Trophoblast cell (in vitro differentiated cells and primary cell): ENCODE measurements at regions not wholly inside any gene's neighbourhood (a gene's known extent, or its start where the extent isn't known, plus 50 kb on each side); places are given as distances from the start of the nearest gene placed in this dataset.

Experiments used
- DNase-seq, 2 donors: peaks; one replicate each; pipeline ENCODE4 v3.0.0-alpha.2; 2016
- H2AFZ ChIP-seq: 2 replicates; pipeline ENCODE4 v1.6.1; 2013; ENCODE audit warnings: low read length, moderate library complexity, mild to moderate bottlenecking; ENCODE audit not compliant: insufficient read depth, poor library complexity
- H2AK5ac ChIP-seq: 2 replicates; pipeline ENCODE4 v1.6.1; 2013; ENCODE audit warnings: mild to moderate bottlenecking, low read length
- H2BK120ac ChIP-seq: 2 replicates; pipeline ENCODE4 v1.6.1; 2013; ENCODE audit warnings: low read length, mild to moderate bottlenecking, moderate library complexity; ENCODE audit not compliant: insufficient read depth, poor library complexity
- H2BK12ac ChIP-seq: 2 replicates; pipeline ENCODE4 v1.6.1; 2013; ENCODE audit warnings: mild to moderate bottlenecking, low read length, moderate library complexity
- H2BK5ac ChIP-seq: 2 replicates; pipeline ENCODE4 v1.6.1; 2013; ENCODE audit warnings: low read length, low read depth, moderate library complexity, mild to moderate bottlenecking; ENCODE audit not compliant: poor library complexity
- H3K14ac ChIP-seq: 2 replicates; pipeline ENCODE4 v1.6.1; 2013; ENCODE audit warnings: mild to moderate bottlenecking, low read length
- H3K18ac ChIP-seq: 2 replicates; pipeline ENCODE4 v1.6.1; 2013; ENCODE audit warnings: mild to moderate bottlenecking, low read length
- H3K23ac ChIP-seq: 2 replicates; pipeline ENCODE4 v1.6.1; 2013; ENCODE audit warnings: low read length
- H3K27ac ChIP-seq: 2 replicates; pipeline ENCODE4 v1.5.1; 2013; ENCODE audit warnings: low read depth, mild to moderate bottlenecking, inconsistent platforms, low read length, moderate library complexity
- H3K27me3 ChIP-seq: 2 replicates; pipeline ENCODE4 v1.6.1; 2013; ENCODE audit warnings: inconsistent platforms, mild to moderate bottlenecking, low read length, moderate library complexity; ENCODE audit not compliant: insufficient read depth
- H3K36me3 ChIP-seq, 2 experiments: 1 replicate in 1 of 2; 2 replicates in 1 of 2; pipeline ENCODE4 v1.6.1; 2013; ENCODE audit warnings: low read length in 2 of 2, mild to moderate bottlenecking in 2 of 2, moderate library complexity in 1 of 2; ENCODE audit not compliant: insufficient read depth in 2 of 2, control insufficient read depth in 1 of 2
- H3K4ac ChIP-seq: 2 replicates; pipeline ENCODE4 v1.6.1; 2013; ENCODE audit warnings: low read depth, mild to moderate bottlenecking, low read length, moderate library complexity
- H3K4me1 ChIP-seq, 2 experiments: 1 replicate in 1 of 2; 2 replicates in 1 of 2; pipeline ENCODE4 v1.6.1; 2013; ENCODE audit warnings: low read length in 2 of 2, mild to moderate bottlenecking in 2 of 2, moderate library complexity in 1 of 2; ENCODE audit not compliant: insufficient read depth in 2 of 2, control insufficient read depth in 1 of 2
- H3K4me2 ChIP-seq: 2 replicates; pipeline ENCODE4 v1.6.1; 2013; ENCODE audit warnings: inconsistent platforms, mild to moderate bottlenecking, low read length, moderate library complexity
- H3K4me3 ChIP-seq: 2 replicates; pipeline ENCODE4 v1.5.1; 2013; ENCODE audit warnings: mild to moderate bottlenecking, low read depth, low read length, inconsistent platforms
- H3K79me1 ChIP-seq: one replicate; pipeline ENCODE4 v1.6.1; 2013; ENCODE audit warnings: low read length
- H3K79me2 ChIP-seq: 2 replicates; pipeline ENCODE4 v1.6.1; 2013; ENCODE audit warnings: low read length, mild to moderate bottlenecking; ENCODE audit not compliant: control insufficient read depth, insufficient read depth, poor library complexity
- H3K9ac ChIP-seq: 2 replicates; pipeline ENCODE4 v1.6.1; 2013; ENCODE audit warnings: mild to moderate bottlenecking, low read length
- H3K9me3 ChIP-seq: 2 replicates; pipeline ENCODE4 v1.6.1; 2013; ENCODE audit warnings: low read depth, mild to moderate bottlenecking, control low read depth, inconsistent platforms, low read length; ENCODE audit not compliant: insufficient read depth
- H4K12ac ChIP-seq: 2 replicates; pipeline ENCODE4 v1.6.1; 2013; ENCODE audit warnings: low read depth, mild to moderate bottlenecking, low read length, moderate library complexity
- H4K8ac ChIP-seq: 2 replicates; pipeline ENCODE4 v1.6.1; 2013; ENCODE audit warnings: low read depth, mild to moderate bottlenecking, low read length, moderate library complexity
- H4K91ac ChIP-seq: one replicate; pipeline ENCODE4 v1.6.1; 2013; ENCODE audit warnings: low read depth, mild to moderate bottlenecking, low read length, moderate library complexity
- WGBS: extraction: QIAGEN DNeasy Blood & Tissue Kit; methylation state at CpG from one replicate; pipeline ENCODE4 v1.1.7; 2013; ENCODE audit warnings: missing lambda C conversion rate; ENCODE audit not compliant: insufficient read length, insufficient coverage; ENCODE audit errors: extremely low coverage; 5-methylcytosine and 5-hydroxymethylcytosine counted together

GRCh38 chr6:103522045-103522444, 1337.7 kb downstream of the HACE1 start:
- WGBS: no CpG with 5 or more reads among the region's 8 CpGs
- no peak overlapping the region for H3K18ac ChIP-seq

GRCh38 chr6:103516336-103516735, 1343.4 kb downstream of the HACE1 start:
- Histone ChIP-seq H2BK12ac (no peak overlapping the region), H3K23ac (no peak overlapping the region), H3K18ac (no peak overlapping the region), H2BK5ac (no peak overlapping the region), H2AK5ac (no peak overlapping the region), H3K9ac (no peak overlapping the region), H3K4me2 (no peak overlapping the region), H3K14ac (no peak overlapping the region), H2BK120ac (no peak overlapping the region), H3K79me1 (no peaks in the 10 kb centered on the region), H3K79me2 (no peaks in the 10 kb centered on the region), H4K12ac (no peak overlapping the region), H3K36me3 (no peaks in the 10 kb centered on the region), H3K27me3 (no peaks in the 10 kb centered on the region), H3K4ac (no peak overlapping the region), H3K9me3 (no peaks in the 10 kb centered on the region), H3K4me3 (no peak overlapping the region), H3K4me1 (no peaks in the 10 kb centered on the region), H3K27ac (no peak overlapping the region), H4K8ac (no peak overlapping the region), H2AFZ (no peak overlapping the region), H4K91ac (no peak overlapping the region)
- WGBS: no CpG with 5 or more reads among the region's 3 CpGs
- no peak for DNase-seq

More at GRCh38 chr6:103522045-103522444, 1337.7 kb downstream of the HACE1 start:
- no peak overlapping the region for H2BK12ac ChIP-seq
- no peak overlapping the region for H3K27ac ChIP-seq
- H4K8ac ChIP-seq: no peak overlapping the region
- H3K4ac ChIP-seq: no peak overlapping the region
- H2AFZ ChIP-seq: no peak overlapping the region
- H3K27me3 ChIP-seq: no peaks in the 10 kb centered on the region
- no peak for DNase-seq
- H3K4me3 ChIP-seq: no peak overlapping the region
- H2AK5ac ChIP-seq: no peak overlapping the region
- H4K91ac ChIP-seq: no peak overlapping the region
- H4K12ac ChIP-seq: no peak overlapping the region
- no peaks in the 10 kb centered on the region for H3K36me3 ChIP-seq
- H3K9ac ChIP-seq: no peak overlapping the region
- no peak overlapping the region for H2BK5ac ChIP-seq
- no peaks in the 10 kb centered on the region for H3K79me1 ChIP-seq
- no peaks in the 10 kb centered on the region for H3K4me1 ChIP-seq
- H3K14ac ChIP-seq: no peak overlapping the region
- H3K9me3 ChIP-seq: no peaks in the 10 kb centered on the region
- H3K4me2 ChIP-seq: no peak overlapping the region
- H3K23ac ChIP-seq: no peak overlapping the region
- no peak overlapping the region for H2BK120ac ChIP-seq
- no peaks in the 10 kb centered on the region for H3K79me2 ChIP-seq

GRCh38 chr6:103507052-103507451, 1352.7 kb downstream of the HACE1 start:
- H2AK5ac ChIP-seq: no peak overlapping the region
- H2AFZ ChIP-seq: no peak overlapping the region
- H3K79me1 ChIP-seq: no peaks in the 10 kb centered on the region

GRCh38 chr6:103505155-103505518, 1354.6 kb downstream of the HACE1 start:
- no peak for DNase-seq

More at GRCh38 chr6:103507052-103507451, 1352.7 kb downstream of the HACE1 start:
- no peak overlapping the region for H3K27ac ChIP-seq
- H4K91ac ChIP-seq: no peak overlapping the region
- no peak overlapping the region for H3K4ac ChIP-seq
- H3K9me3 ChIP-seq: no peaks in the 10 kb centered on the region
- no peak overlapping the region for H4K12ac ChIP-seq
- no peak overlapping the region for H2BK12ac ChIP-seq
- no peak overlapping the region for H3K4me3 ChIP-seq
- no peaks in the 10 kb centered on the region for H3K27me3 ChIP-seq
- no peak overlapping the region for H3K23ac ChIP-seq
- no peaks in the 10 kb centered on the region for H3K79me2 ChIP-seq
- no peak overlapping the region for H3K18ac ChIP-seq
- no peak overlapping the region for H4K8ac ChIP-seq
- H3K4me1 ChIP-seq: no peaks in the 10 kb centered on the region
- H2BK5ac ChIP-seq: no peak overlapping the region
- DNase-seq: no peak
- H2BK120ac ChIP-seq: no peak overlapping the region
- no peak overlapping the region for H3K9ac ChIP-seq
- no peak overlapping the region for H3K4me2 ChIP-seq
- H3K36me3 ChIP-seq: no peaks in the 10 kb centered on the region
- no peak overlapping the region for H3K14ac ChIP-seq

More at GRCh38 chr6:103505155-103505518, 1354.6 kb downstream of the HACE1 start:
- no peak overlapping the region for H4K91ac ChIP-seq
- no peak overlapping the region for H3K18ac ChIP-seq
- H4K8ac ChIP-seq: no peak overlapping the region
- no peak overlapping the region for H2BK5ac ChIP-seq
- no peak overlapping the region for H3K4ac ChIP-seq
- H3K14ac ChIP-seq: no peak overlapping the region
- H3K27me3 ChIP-seq: no peaks in the 10 kb centered on the region
- whole genome bisulfite sequencing: no CpG with 5 or more reads among the region's 2 CpGs
- H2BK12ac ChIP-seq: no peak overlapping the region
- H2AFZ ChIP-seq: no peak overlapping the region
- no peaks in the 10 kb centered on the region for H3K79me2 ChIP-seq
- H2AK5ac ChIP-seq: no peak overlapping the region
- H3K9ac ChIP-seq: no peak overlapping the region
- H3K27ac ChIP-seq: no peak overlapping the region
- no peak overlapping the region for H3K23ac ChIP-seq
- H3K4me1 ChIP-seq: no peaks in the 10 kb centered on the region
- no peak overlapping the region for H2BK120ac ChIP-seq
- H4K12ac ChIP-seq: no peak overlapping the region
- no peak overlapping the region for H3K4me3 ChIP-seq
- no peaks in the 10 kb centered on the region for H3K79me1 ChIP-seq
- H3K4me2 ChIP-seq: no peak overlapping the region
- H3K36me3 ChIP-seq: no peaks in the 10 kb centered on the region
- no peaks in the 10 kb centered on the region for H3K9me3 ChIP-seq
